Astrocyte (in vitro differentiated cells and primary cell): ENCODE measurements at regions not wholly inside any gene's neighbourhood (a gene's known extent, or its start where the extent isn't known, plus 50 kb on each side); places are given as distances from the start of the nearest gene placed in this dataset.

Experiments used
- DNase-seq: peaks from one replicate; pipeline ENCODE4 v3.0.0-alpha.2; 2010; ENCODE audit warnings: low read depth
- FAIRE-seq: peaks from 2 replicates; lab custom pipeline; 2011; peaks lifted over from hg19 to GRCh38; lab: Jason Lieb, UNC
- H2AFZ ChIP-seq: 2 replicates; pipeline ENCODE4 v1.6.0; 2012; ENCODE audit warnings: low read depth, low read length, inconsistent platforms
- H3K27ac ChIP-seq: 2 replicates; pipeline ENCODE4 v1.5.1; 2011; ENCODE audit warnings: low read depth, low read length, inconsistent platforms
- H3K27me3 ChIP-seq: 2 replicates; pipeline ENCODE4 v1.6.0; 2011; ENCODE audit warnings: low read length, inconsistent platforms; ENCODE audit not compliant: insufficient read depth
- H3K36me3 ChIP-seq: 2 replicates; pipeline ENCODE4 v1.5.1; 2011; ENCODE audit warnings: low read length, inconsistent platforms; ENCODE audit not compliant: insufficient read depth
- H3K4me1 ChIP-seq: 2 replicates; pipeline ENCODE4 v1.5.1; 2011; ENCODE audit warnings: low read length, inconsistent platforms; ENCODE audit not compliant: insufficient read depth
- H3K4me2 ChIP-seq: 2 replicates; pipeline ENCODE4 v1.6.0; 2012; ENCODE audit warnings: low read length, inconsistent platforms
- H3K4me3 ChIP-seq: 2 replicates; pipeline ENCODE4 v1.5.1; 2011; ENCODE audit warnings: low read depth, mild to moderate bottlenecking, low read length, inconsistent platforms; ENCODE audit not compliant: insufficient read depth
- H3K79me2 ChIP-seq: 2 replicates; pipeline ENCODE4 v1.6.0; 2012; ENCODE audit warnings: mild to moderate bottlenecking, low read length, inconsistent platforms; ENCODE audit not compliant: insufficient read depth
- H3K9ac ChIP-seq: 2 replicates; pipeline ENCODE4 v1.6.0; 2012; ENCODE audit warnings: mild to moderate bottlenecking, low read length, inconsistent platforms
- H3K9me3 ChIP-seq: 2 replicates; pipeline ENCODE4 v1.5.1; 2012; ENCODE audit warnings: low read depth, mild to moderate bottlenecking, low read length, inconsistent platforms; ENCODE audit not compliant: insufficient read depth
- H4K20me1 ChIP-seq: 2 replicates; pipeline ENCODE4 v1.6.0; 2012; ENCODE audit warnings: low read length, inconsistent platforms; ENCODE audit not compliant: insufficient read depth
- H3K27ac Mint-ChIP-seq: one replicate; pipeline ENCODE4 v1.8.0; 2021; ENCODE audit warnings: mild to moderate bottlenecking, mixed read lengths; ENCODE audit not compliant: unreplicated experiment
- H3K27me3 Mint-ChIP-seq: one replicate; pipeline ENCODE4 v1.8.0; 2021; ENCODE audit warnings: low read depth, mixed read lengths; ENCODE audit not compliant: unreplicated experiment
- H3K36me3 Mint-ChIP-seq: one replicate; pipeline ENCODE4 v1.8.0; 2021; ENCODE audit warnings: low read depth, mixed read lengths; ENCODE audit not compliant: unreplicated experiment
- H3K4me1 Mint-ChIP-seq: one replicate; pipeline ENCODE4 v1.8.0; 2021; ENCODE audit warnings: low read depth, mixed read lengths; ENCODE audit not compliant: unreplicated experiment
- H3K4me3 Mint-ChIP-seq: one replicate; pipeline ENCODE4 v1.8.0; 2021; ENCODE audit warnings: mild to moderate bottlenecking, moderate library complexity, mixed read lengths; ENCODE audit not compliant: unreplicated experiment
- H3K9me3 Mint-ChIP-seq: one replicate; pipeline ENCODE4 v1.8.0; 2021; ENCODE audit warnings: mild to moderate bottlenecking, mixed read lengths; ENCODE audit not compliant: unreplicated experiment
- EZH2 ChIP-seq: IDR thresholded peaks from 2 replicates; pipeline ENCODE4 v1.6.1; 2012; ENCODE audit warnings: mild to moderate bottlenecking, low read length, inconsistent platforms; ENCODE audit not compliant: insufficient read depth
- TF ChIP-seq, protein P1 (sequence below): IDR thresholded peaks from 2 replicates; pipeline ENCODE4 v1.5.1; 2011; ENCODE audit warnings: low read depth, mild to moderate bottlenecking, inconsistent platforms, low read length, moderate library complexity; ENCODE audit not compliant: insufficient read depth

DNA sequence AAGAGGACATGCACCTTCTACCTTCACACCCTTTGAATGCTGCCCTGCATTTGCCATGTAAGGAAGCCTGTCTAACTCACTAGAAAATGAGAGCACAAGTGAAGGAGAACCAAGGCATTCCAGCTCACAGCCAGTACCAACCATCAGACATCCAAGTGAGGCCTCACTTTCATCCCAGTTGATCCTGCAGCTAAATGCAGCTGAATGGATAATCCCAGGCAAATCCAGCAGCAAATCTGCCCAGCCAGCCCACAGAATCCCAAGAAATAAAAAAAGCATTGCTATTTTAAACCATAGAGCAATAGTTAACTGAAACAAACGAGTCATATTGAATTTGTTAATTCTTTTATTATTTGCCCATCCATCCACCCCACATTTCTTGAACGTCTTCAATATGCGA lies 112.5 kb downstream of the C4orf33 start:
- Mint-ChIP-seq H3K27ac (no peak overlapping the region), H3K4me3 (no peak overlapping the region), H3K27me3 (no peaks in the 10 kb centered on the region), H3K9me3 (no peaks in the 10 kb centered on the region), H3K36me3 (no peaks in the 10 kb centered on the region), H3K4me1 (no peaks in the 10 kb centered on the region)
- Histone ChIP-seq H2AFZ (no peak overlapping the region), H3K27ac (no peak overlapping the region), H3K4me3 (no peak overlapping the region), H3K36me3 (no peaks in the 10 kb centered on the region), H3K9me3 (no peaks in the 10 kb centered on the region), H3K79me2 (no peaks in the 10 kb centered on the region), H3K27me3 (no peaks in the 10 kb centered on the region), H4K20me1 (no peaks in the 10 kb centered on the region), H3K4me1 (no peaks in the 10 kb centered on the region), H3K4me2 (no peak overlapping the region), H3K9ac (no peak overlapping the region)
- FAIRE-seq (no peak), DNase-seq (no peak)
- TF ChIP-seq, protein P1, sequence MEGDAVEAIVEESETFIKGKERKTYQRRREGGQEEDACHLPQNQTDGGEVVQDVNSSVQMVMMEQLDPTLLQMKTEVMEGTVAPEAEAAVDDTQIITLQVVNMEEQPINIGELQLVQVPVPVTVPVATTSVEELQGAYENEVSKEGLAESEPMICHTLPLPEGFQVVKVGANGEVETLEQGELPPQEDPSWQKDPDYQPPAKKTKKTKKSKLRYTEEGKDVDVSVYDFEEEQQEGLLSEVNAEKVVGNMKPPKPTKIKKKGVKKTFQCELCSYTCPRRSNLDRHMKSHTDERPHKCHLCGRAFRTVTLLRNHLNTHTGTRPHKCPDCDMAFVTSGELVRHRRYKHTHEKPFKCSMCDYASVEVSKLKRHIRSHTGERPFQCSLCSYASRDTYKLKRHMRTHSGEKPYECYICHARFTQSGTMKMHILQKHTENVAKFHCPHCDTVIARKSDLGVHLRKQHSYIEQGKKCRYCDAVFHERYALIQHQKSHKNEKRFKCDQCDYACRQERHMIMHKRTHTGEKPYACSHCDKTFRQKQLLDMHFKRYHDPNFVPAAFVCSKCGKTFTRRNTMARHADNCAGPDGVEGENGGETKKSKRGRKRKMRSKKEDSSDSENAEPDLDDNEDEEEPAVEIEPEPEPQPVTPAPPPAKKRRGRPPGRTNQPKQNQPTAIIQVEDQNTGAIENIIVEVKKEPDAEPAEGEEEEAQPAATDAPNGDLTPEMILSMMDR: no peak
- no peak for TF ChIP-seq EZH2

DNA sequence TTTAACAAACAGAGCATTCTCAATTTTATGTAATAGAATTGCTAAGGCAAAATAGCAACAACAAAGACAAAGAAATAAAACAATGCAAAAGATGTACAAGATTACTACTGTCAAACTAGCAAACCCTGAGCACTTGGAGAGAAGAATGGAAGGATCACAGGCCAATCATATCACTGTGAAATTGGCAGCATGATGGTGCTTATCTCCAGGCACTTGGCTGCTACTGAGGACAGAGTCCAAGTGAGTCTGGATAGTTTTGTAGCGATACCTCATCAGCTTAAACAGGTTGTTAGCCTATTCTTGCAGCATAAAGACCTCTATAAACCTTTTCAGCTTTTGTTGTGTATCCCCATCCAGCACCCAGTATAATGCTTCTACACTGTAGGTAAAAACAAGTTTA lies 117.7 kb downstream of the C4orf33 start:
- Histone ChIP-seq H3K9ac (no peak overlapping the region), H3K36me3 (no peaks in the 10 kb centered on the region), H2AFZ (no peak overlapping the region), H3K79me2 (no peaks in the 10 kb centered on the region), H3K27me3 (no peaks in the 10 kb centered on the region), H3K4me3 (no peak overlapping the region), H3K27ac (no peak overlapping the region), H3K9me3 (no peaks in the 10 kb centered on the region), H4K20me1 (no peaks in the 10 kb centered on the region), H3K4me1 (peaks cover 2% of the 10 kb centered on the region), H3K4me2 (no peak overlapping the region)
- no peak overlapping the region for H3K27ac Mint-ChIP-seq
- DNase-seq (no peak), FAIRE-seq (no peak)
- H3K4me3 Mint-ChIP-seq: no peak overlapping the region
- H3K36me3 Mint-ChIP-seq: no peaks in the 10 kb centered on the region
- H3K4me1 Mint-ChIP-seq: peaks cover 1% of the 10 kb centered on the region
- no peaks in the 10 kb centered on the region for H3K9me3 Mint-ChIP-seq
- no peak for TF ChIP-seq EZH2
- TF ChIP-seq, protein P1: no peak
- no peaks in the 10 kb centered on the region for H3K27me3 Mint-ChIP-seq

DNA sequence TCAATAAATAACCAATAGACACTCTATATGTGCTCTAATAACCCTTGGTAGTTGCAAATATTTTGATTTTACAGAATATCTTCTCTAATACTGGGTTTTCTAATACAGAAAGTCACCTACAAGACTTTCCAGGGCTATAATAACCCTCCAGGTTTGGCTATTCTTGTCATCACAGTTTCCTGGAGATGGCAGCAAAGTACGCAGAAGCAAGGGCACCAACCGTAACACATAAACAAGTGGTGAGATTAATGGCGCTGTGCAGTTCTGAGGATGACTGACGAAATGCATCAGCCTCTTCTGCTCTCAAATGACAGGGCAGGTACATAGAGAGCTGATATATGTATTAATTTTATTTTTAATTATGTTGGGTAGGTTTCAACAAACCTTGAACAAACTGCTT lies 122.4 kb downstream of the C4orf33 start:
- TF ChIP-seq EZH2: no peak
- TF ChIP-seq, protein P1: no peak
- Histone ChIP-seq H3K36me3 (no peaks in the 10 kb centered on the region), H4K20me1 (no peaks in the 10 kb centered on the region), H3K9ac (no peak overlapping the region), H3K9me3 (no peaks in the 10 kb centered on the region), H3K27ac (peak overlapping the region; percentile 34), H3K4me1 (peaks cover 3% of the 10 kb centered on the region), H2AFZ (peak overlapping the region; percentile 13), H3K27me3 (no peaks in the 10 kb centered on the region), H3K4me2 (peak overlapping the region; percentile 59), H3K79me2 (no peaks in the 10 kb centered on the region), H3K4me3 (peak overlapping the region; percentile 2)
- Mint-ChIP-seq H3K4me1 (peaks cover 8% of the 10 kb centered on the region), H3K9me3 (no peaks in the 10 kb centered on the region), H3K4me3 (no peak overlapping the region), H3K36me3 (no peaks in the 10 kb centered on the region), H3K27me3 (no peaks in the 10 kb centered on the region), H3K27ac (no peak overlapping the region)
- FAIRE-seq: no peak
- no peak for DNase-seq
